ENCODE measurements at regions not wholly inside any gene's neighbourhood (a gene's known extent, or its start where the extent isn't known, plus 50 kb on each side); places are given as distances from the start of the nearest gene placed in this dataset.
A peak's percentile ranks its signal among the peaks of the same experiment; 100 is the strongest.
"Not testable (repeated sequence)": the region's sequence is repeated elsewhere in the genome, so short reads cannot be mapped to it uniquely, and the experiment has no call there.

GRCh38 chr1:219050086-219050821, 123.4 kb upstream of the LYPLAL1 start:
- no peaks in the 10 kb centered on the region for H3K27me3 Mint-ChIP-seq

GRCh38 chr1:219050822-219051125, 122.9 kb upstream of the LYPLAL1 start:
- Mint-ChIP-seq H3K9me3 (ENCODE audit: low read depth) (no peaks in the 10 kb centered on the region), H3K27ac (no peak overlapping the region), H3K4me1 (ENCODE audit: low read depth) (no peaks in the 10 kb centered on the region), H3K36me3 (no peaks in the 10 kb centered on the region), H3K4me3 (no peak overlapping the region), H3K27me3 (no peaks in the 10 kb centered on the region)

More at GRCh38 chr1:219050086-219050821, 123.4 kb upstream of the LYPLAL1 start:
- H3K4me3 Mint-ChIP-seq, result no peak overlapping the region
- H3K4me1 Mint-ChIP-seq (ENCODE audit: low read depth), result no peaks in the 10 kb centered on the region
- no peak overlapping the region for H3K27ac Mint-ChIP-seq
- H3K9me3 Mint-ChIP-seq (ENCODE audit: low read depth), result no peaks in the 10 kb centered on the region
- no peaks in the 10 kb centered on the region for H3K36me3 Mint-ChIP-seq

- Mint-ChIP-seq H3K4me3 (no peak overlapping the region), H3K27ac (no peak overlapping the region), H3K9me3 (ENCODE audit: low read depth) (no peaks in the 10 kb centered on the region), H3K36me3 (no peaks in the 10 kb centered on the region), H3K27me3 (no peaks in the 10 kb centered on the region), H3K4me1 (ENCODE audit: low read depth) (no peaks in the 10 kb centered on the region)
Measured at GRCh38 chr1:219051547-219051946, 122.1 kb upstream of the LYPLAL1 start.

DNA sequence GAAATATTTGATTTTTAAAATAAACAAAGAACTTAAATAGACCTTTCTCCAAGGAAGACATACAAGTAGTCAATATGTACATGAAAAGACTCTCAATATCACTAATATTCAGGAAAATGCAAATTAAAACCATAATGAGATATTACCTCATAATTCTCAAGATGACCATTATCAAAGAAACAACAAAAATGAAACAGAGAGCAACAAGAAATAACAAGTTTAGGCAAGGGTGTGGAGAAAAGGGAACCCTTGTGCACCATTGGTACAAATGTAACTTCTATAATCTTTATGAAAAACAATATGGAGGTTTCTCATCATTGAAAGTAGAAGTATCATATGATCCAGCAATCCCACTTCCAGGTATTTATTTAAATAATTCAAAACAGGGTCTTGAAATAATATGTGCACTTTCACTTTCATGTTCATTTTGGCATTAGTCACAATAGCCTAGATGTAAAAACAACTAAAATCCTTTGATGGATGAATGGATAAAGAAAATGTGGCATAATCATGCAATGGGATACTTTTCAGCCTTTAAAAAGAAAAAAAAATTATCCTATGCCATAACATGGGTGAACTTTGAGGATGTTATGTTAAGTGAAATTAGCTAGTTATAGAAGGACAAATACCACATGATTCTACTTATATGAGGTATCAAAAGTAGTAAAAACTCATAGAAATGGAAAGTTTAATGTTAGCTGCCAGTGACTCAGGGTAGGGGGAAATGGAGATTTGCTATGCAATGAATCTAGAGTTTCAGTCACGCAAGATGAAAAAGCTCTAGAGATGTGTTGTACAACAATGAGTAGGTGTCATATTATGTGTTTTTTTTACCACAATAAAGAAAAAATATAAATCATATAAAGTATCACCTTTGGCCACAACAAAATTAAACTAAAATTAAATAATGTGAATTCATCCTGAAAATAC, 114.5 kb upstream of the LYPLAL1 start:
- Mint-ChIP-seq H3K27me3 (no peaks in the 10 kb centered on the region), H3K9me3 (ENCODE audit: low read depth) (no peaks in the 10 kb centered on the region), H3K4me1 (ENCODE audit: low read depth) (peaks cover 6% of the 10 kb centered on the region), H3K36me3 (no peaks in the 10 kb centered on the region), H3K4me3 (no peak overlapping the region), H3K27ac (peak overlapping the region; percentile 73)

GRCh38 chr1:219060798-219061197, 112.9 kb upstream of the LYPLAL1 start:
- Mint-ChIP-seq H3K36me3 (no peaks in the 10 kb centered on the region), H3K4me3 (no peak overlapping the region), H3K27me3 (no peaks in the 10 kb centered on the region), H3K27ac (no peak overlapping the region), H3K9me3 (ENCODE audit: low read depth) (no peaks in the 10 kb centered on the region), H3K4me1 (ENCODE audit: low read depth) (peaks cover 6% of the 10 kb centered on the region)

GRCh38 chr1:219062161-219062560, 111.5 kb upstream of the LYPLAL1 start:
- Mint-ChIP-seq H3K4me3 (no peak overlapping the region), H3K4me1 (ENCODE audit: low read depth) (peaks cover 7% of the 10 kb centered on the region), H3K36me3 (no peaks in the 10 kb centered on the region), H3K27me3 (no peaks in the 10 kb centered on the region), H3K9me3 (ENCODE audit: low read depth) (no peaks in the 10 kb centered on the region), H3K27ac (no peak overlapping the region)

- Mint-ChIP-seq H3K4me1 (ENCODE audit: low read depth) (peaks cover 2% of the 10 kb centered on the region), H3K36me3 (no peaks in the 10 kb centered on the region), H3K9me3 (ENCODE audit: low read depth) (peaks cover 4% of the 10 kb centered on the region), H3K27ac (peak overlapping the region; percentile 22), H3K4me3 (no peak overlapping the region), H3K27me3 (no peaks in the 10 kb centered on the region)
Measured at GRCh38 chr1:219066098-219066497, 107.6 kb upstream of the LYPLAL1 start.

GRCh38 chr1:219066631-219067349, 106.9 kb upstream of the LYPLAL1 start:
- H3K27me3 Mint-ChIP-seq, result no peaks in the 10 kb centered on the region
- H3K36me3 Mint-ChIP-seq, result no peaks in the 10 kb centered on the region
- H3K9me3 Mint-ChIP-seq (ENCODE audit: low read depth), result peaks cover 4% of the 10 kb centered on the region
- peaks cover 2% of the 10 kb centered on the region for H3K4me1 Mint-ChIP-seq (ENCODE audit: low read depth)
- no peak overlapping the region for H3K4me3 Mint-ChIP-seq
- H3K27ac Mint-ChIP-seq, result no peak overlapping the region

- H3K4me3 Mint-ChIP-seq, result no peak overlapping the region
- no peaks in the 10 kb centered on the region for H3K36me3 Mint-ChIP-seq
- H3K9me3 Mint-ChIP-seq (ENCODE audit: low read depth), result peaks cover 8% of the 10 kb centered on the region
- H3K27me3 Mint-ChIP-seq, result no peaks in the 10 kb centered on the region
- no peak overlapping the region for H3K27ac Mint-ChIP-seq
- peaks cover 2% of the 10 kb centered on the region for H3K4me1 Mint-ChIP-seq (ENCODE audit: low read depth)
Measured at GRCh38 chr1:219067350-219067712, 106.3 kb upstream of the LYPLAL1 start.

GRCh38 chr1:219070395-219070794, 103.3 kb upstream of the LYPLAL1 start:
- H3K9me3 Mint-ChIP-seq (ENCODE audit: low read depth), result peaks cover 11% of the 10 kb centered on the region
- H3K27ac Mint-ChIP-seq; H3K4me3 Mint-ChIP-seq; H3K27me3 Mint-ChIP-seq; H3K4me1 Mint-ChIP-seq (ENCODE audit: low read depth); H3K36me3 Mint-ChIP-seq: not testable (repeated sequence)

- Mint-ChIP-seq H3K36me3 (no peaks in the 10 kb centered on the region), H3K9me3 (ENCODE audit: low read depth) (peaks cover 11% of the 10 kb centered on the region), H3K4me3 (no peak overlapping the region), H3K27ac (no peak overlapping the region), H3K4me1 (ENCODE audit: low read depth) (no peaks in the 10 kb centered on the region), H3K27me3 (no peaks in the 10 kb centered on the region)
Measured at GRCh38 chr1:219071209-219071608, 102.5 kb upstream of the LYPLAL1 start.

DNA sequence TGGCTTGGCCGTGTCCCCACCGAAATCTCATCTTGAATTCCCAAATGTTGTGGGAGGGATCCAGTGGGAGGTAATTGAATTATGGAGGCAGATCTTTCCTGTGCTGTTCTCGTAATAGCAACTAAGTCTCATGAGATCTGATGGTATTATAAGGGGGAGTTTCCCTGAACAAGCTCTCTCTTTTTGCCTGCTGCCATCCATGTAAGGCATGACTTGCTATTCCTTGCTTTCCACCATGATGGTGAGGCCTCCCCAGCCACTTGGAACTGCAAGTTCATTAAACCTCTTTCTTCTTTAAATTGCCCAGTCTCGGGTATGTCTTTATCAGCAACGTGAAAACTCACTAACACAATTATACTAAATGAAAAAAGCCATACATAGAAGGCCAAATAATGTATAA, 101.3 kb upstream of the LYPLAL1 start:
- no peaks in the 10 kb centered on the region for H3K27me3 Mint-ChIP-seq
- H3K9me3 Mint-ChIP-seq (ENCODE audit: low read depth), result peaks cover 11% of the 10 kb centered on the region
- H3K4me1 Mint-ChIP-seq (ENCODE audit: low read depth), result no peaks in the 10 kb centered on the region
- H3K27ac Mint-ChIP-seq, result no peak overlapping the region
- no peaks in the 10 kb centered on the region for H3K36me3 Mint-ChIP-seq
- H3K4me3 Mint-ChIP-seq, result no peak overlapping the region

DNA sequence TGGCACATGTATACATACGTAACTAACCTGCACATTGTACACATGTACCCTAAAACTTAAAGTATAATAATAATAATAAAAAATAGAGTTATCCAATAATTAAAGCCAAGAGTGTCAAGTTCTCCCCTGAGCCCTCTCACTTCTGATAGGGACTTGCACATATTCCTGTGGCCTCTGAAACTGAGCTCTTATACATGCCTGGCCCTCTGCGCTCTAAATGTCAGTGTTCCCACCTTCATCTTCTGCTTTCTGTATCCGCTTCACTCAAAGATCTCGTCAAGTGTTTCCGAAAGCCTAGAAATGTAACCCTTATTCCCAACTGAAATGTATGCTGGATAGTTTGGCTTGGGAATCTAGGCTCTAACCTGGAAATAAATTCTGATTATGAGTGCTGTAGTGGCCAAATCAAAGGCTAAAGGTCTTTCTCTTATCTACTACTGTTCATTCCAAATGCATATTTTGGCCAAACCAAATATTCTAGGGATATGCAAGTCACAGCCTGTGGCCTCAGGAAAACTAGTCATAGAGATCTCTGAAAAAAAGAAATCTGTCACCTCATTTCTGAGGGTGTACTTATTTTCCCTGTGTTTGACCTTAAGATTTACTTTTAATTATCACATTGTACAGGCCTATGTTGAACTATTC, 99.5 kb upstream of the LYPLAL1 start:
- Mint-ChIP-seq H3K36me3 (no peaks in the 10 kb centered on the region), H3K4me1 (ENCODE audit: low read depth) (no peaks in the 10 kb centered on the region)

GRCh38 chr1:219075121-219075879, 98.4 kb upstream of the LYPLAL1 start:
- no peak overlapping the region for H3K27ac Mint-ChIP-seq
- H3K27me3 Mint-ChIP-seq, result no peaks in the 10 kb centered on the region
- no peaks in the 10 kb centered on the region for H3K36me3 Mint-ChIP-seq
- peaks cover 7% of the 10 kb centered on the region for H3K9me3 Mint-ChIP-seq (ENCODE audit: low read depth)
- no peaks in the 10 kb centered on the region for H3K4me1 Mint-ChIP-seq (ENCODE audit: low read depth)
- no peak overlapping the region for H3K4me3 Mint-ChIP-seq

More for the DNA sequence above, 99.5 kb upstream of the LYPLAL1 start:
- no peaks in the 10 kb centered on the region for H3K27me3 Mint-ChIP-seq
- no peak overlapping the region for H3K4me3 Mint-ChIP-seq
- no peak overlapping the region for H3K27ac Mint-ChIP-seq
- H3K9me3 Mint-ChIP-seq (ENCODE audit: low read depth), result peaks cover 7% of the 10 kb centered on the region
